Adrenal gland (tissue), 5 donors: ENCODE measurements at regions not wholly inside any gene's neighbourhood (a gene's known extent, or its start where the extent isn't known, plus 50 kb on each side); places are given as distances from the start of the nearest gene placed in this dataset.

ENCODE experiments used
- POLR2A ChIP-seq, 2 donors: fragments of 450-650 bp; IDR thresholded peaks; one replicate each; pipeline ENCODE4 v1.6.1; 2017; ENCODE audit warnings: antibody characterized with exemption in 2 of 2, mild to moderate bottlenecking in 2 of 2, moderate library complexity in 1 of 2
- TF ChIP-seq, protein P1 (sequence below), 6 experiments: fragments of 450-650 bp in 4 of 6; fragments of 200-600 bp in 2 of 6; sonication (generic) in 1 of 6; IDR thresholded peaks; 1 replicate in 5 of 6; 2 replicates in 1 of 6; pipeline versions ENCODE4 v1.5.1 to v1.8.0; 2016 to 2021; ENCODE audit warnings: antibody characterized with exemption in 6 of 6, mild to moderate bottlenecking in 2 of 6, moderate library complexity in 1 of 6
- donor health status: DM: no; HTN: no; CAD: no.

DNA sequence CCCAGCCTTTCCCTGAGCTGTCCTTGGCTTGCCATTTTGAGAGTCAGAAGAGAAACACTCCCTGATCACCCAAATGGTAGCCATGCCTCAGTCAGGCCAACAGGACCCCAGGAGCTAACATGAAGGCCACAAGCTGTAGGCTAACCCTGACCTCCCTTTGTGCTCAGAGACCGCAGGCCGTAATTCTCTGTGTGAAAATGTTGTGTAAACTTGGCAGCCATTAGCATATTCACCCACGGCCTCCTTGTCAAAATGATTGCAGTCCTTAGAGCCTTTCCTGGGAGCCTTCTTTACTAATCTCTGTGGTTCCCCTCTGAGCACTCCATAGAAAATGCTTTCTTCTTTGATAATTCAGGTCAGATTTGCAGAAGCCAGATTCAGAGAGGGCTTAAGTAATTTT lies 418.9 kb downstream of the COG6 start:
- TF ChIP-seq, protein P1, sequence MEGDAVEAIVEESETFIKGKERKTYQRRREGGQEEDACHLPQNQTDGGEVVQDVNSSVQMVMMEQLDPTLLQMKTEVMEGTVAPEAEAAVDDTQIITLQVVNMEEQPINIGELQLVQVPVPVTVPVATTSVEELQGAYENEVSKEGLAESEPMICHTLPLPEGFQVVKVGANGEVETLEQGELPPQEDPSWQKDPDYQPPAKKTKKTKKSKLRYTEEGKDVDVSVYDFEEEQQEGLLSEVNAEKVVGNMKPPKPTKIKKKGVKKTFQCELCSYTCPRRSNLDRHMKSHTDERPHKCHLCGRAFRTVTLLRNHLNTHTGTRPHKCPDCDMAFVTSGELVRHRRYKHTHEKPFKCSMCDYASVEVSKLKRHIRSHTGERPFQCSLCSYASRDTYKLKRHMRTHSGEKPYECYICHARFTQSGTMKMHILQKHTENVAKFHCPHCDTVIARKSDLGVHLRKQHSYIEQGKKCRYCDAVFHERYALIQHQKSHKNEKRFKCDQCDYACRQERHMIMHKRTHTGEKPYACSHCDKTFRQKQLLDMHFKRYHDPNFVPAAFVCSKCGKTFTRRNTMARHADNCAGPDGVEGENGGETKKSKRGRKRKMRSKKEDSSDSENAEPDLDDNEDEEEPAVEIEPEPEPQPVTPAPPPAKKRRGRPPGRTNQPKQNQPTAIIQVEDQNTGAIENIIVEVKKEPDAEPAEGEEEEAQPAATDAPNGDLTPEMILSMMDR (IDR thresholded peaks at IDR 0.05), result no peak
- no peak for TF ChIP-seq POLR2A (IDR thresholded peaks at IDR 0.05)
